GM19468 (cell line): ENCODE measurements at regions not wholly inside any gene's neighbourhood (a gene's known extent, or its start where the extent isn't known, plus 50 kb on each side); places are given as distances from the start of the nearest gene placed in this dataset.
A peak's percentile ranks its signal among the peaks of the same experiment; 100 is the strongest.

Source experiments
- ATAC-seq: cut with Tn5 transposase; IDR thresholded peaks from one replicate; pipeline ENCODE4 v1.9.1; 2021; ENCODE audit warnings: mild to moderate bottlenecking, moderate library complexity, moderate number of reproducible peaks; ENCODE audit not compliant: unreplicated experiment; ENCODE audit errors: extremely low read depth

DNA sequence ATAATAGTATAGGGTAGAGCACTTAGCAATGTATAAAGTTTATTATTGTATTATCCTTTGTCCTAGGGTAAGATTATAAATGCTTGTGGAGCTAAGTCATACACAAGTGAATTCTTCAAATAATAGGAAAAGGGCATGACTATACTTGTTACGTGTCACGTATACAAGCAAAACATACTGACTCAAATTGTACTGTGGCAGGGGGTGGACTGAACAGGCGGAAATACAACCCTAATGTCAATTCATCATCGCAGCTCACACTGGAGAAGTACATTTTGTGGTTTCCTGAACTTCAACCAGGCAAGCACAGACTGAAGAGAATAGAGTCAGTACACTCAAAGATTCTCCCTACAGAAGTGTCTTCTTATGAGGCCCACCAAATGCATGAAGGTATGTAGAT, 201.0 kb downstream of the MBD2 start:
- ATAC-seq: no peak

DNA sequence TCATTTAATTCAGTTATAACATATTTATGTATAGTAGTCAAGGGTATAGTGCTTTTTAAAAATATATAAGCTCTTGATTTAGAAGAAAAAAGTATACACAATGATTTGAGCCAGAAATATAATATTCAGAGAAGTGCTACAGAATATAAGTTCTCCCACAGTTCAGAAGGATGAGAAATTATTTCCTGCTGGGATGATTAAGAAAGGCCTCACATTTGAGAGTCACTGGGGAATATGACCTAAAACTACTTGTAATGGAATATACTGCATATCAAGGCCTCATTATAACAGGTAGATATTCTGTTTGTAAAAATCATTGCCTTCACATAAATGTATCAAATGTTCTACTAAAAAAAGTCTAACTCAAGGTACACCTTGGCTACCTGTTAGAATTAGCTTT, 203.5 kb downstream of the MBD2 start:
- ATAC-seq: no peak

DNA sequence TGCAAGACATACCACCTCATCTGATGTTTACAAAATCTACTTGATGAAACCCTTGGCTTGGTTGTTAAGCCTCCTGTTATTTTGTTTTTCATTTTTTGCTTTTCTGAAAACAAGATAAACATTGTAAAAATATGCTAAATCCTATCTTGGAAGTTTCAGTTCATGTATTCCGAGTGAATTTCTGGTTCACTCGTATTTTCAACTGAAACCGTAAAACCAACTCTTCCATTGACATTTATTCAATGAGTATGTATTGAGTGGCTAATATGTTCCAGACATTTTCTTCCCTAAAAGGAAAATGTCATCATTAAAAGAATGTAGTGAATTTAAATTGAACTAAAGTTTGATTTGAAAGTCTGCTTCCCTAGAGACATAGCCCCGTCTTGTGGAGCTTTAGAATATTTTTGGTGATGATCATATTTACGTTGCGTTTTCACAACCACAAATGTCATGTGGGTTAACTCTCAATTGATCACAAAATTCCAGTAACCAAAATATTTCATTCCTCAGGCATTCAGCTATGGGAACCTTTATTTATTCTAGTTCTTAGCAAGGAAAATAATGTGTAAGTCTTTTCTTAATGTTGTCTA, 204.2 kb downstream of the MBD2 start:
- no peak for ATAC-seq

DNA sequence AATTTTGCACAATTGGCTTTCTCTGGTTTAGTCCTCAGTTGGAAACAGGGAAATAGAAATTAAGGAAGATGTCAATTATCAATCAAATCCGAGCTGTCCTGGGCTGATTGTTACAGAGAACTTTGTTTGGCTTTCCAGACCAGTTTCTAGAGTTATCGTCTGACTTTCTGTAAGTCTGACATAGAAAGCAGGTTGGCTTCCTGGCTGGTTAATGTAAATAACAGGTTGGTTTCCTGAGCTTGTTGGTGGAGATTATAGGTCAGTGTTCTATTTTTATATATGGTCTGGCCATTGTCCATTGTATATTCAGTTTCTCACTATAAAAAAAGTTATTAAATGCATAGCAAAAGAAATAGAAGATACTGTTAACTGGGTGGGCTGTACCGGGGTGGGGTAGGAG, 204.8 kb downstream of the MBD2 start:
- no peak for ATAC-seq

DNA sequence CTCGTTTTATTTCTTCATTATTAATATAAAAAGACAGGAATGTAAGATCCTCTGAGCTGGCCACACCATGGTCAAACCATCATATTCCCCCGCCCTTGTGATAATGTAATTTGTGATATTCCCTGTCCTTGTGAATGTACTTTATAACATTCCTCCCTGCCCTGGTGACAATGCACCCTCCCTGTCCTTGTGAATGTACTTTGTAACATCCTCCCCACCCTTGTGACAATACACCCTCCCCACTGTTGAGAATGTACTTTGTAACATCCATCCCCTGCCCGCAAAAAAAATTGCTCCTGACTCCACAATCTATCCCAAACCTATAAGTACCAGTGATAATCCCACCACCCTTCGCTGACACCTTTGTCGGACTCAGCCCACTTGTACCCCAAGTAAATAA, 211.0 kb downstream of the MBD2 start:
- ATAC-seq: no peak

DNA sequence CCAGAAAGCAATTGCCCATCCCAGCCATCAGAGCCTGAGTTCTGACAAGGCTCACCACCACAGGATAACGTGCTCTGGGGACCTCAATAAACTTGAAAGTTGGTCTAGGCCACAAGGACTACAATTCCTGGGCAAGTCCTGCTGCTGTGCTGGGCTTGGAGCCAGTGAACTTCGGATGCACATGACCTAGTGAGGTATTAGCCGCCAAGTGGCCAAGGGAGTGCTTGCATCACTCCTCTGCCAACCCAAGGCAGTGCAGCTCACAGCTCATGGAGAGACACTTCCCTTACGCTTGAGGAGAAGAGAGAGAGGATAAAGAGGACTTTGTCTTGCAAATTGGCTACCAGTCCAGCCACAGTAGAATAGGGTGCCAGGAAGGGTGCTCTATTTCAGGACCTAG, 219.6 kb downstream of the MBD2 start:
- ATAC-seq: no peak

DNA sequence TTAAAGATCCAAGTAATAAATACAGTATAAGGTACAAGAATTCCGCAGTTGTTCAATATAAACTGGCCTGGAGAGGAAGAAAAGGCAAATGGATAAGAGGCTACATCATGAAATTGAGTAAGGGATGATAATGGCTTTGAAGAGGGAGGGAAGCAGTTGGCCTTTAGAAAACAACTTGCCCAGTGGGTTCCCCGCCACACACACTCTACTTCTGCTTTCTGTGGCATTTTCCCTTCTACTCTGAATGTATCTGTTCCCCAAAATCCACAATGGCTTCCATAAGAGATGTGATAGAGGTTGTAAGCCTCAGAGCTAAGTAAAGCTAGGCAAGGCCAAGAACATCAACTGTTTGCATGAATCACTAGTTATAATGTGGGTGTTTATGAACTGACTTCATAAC, 221.3 kb downstream of the MBD2 start:
- no peak for ATAC-seq

DNA sequence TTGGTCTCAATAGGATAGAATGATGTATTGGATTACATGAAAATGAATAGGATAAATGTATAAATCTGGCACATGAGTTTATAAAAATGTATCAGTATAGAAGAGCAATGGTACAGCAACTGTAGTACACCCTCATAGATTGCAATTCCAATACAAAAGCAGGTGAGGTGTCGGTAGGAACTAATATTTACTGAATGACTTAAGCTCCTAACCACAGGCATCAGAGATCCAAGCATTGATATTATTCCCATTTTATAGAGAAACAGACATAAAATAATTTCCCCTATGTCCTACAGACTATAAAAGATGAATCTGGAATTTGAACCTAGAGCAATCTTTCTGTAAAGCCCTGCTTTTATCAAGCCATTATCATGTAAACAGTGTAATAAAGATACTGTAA, 227.4 kb downstream of the MBD2 start:
- ATAC-seq: no peak

DNA sequence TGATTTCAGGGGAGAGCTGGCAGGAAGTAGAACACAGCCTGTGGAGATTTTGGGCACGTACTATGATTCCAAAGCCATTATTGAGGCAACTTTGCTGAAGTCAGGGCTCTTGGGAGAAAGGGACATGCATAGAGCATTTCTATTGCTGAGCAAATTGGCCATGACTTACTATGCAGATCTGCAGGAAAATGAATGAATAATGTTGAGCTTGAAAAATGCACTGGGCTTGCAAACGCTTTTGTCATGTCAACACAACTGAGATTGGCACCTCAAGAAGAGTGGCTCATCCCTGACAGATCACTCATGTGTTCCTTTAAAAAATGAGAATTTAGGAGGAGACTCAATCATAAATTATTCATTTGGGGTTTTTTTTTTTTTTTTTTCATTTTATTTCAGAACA, 230.5 kb downstream of the MBD2 start:
- ATAC-seq: no peak

DNA sequence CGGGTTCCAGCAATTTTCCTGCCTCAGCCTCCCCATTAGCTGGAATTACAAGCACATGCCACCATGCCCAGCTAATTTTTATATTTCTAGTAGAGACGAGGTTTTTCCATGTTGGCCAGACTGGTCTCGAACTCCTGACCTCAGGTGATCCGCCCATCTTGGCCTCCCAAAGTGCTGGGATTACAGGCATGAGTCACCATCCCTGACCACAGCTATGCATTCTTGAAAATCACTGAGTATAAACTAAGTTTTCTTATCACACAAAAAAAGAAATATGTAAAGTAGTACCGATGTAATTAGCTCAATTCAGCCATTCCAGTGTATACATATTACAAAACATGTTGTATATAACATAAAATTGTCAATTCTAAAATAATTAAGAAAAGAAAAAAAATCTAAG, 232.7 kb downstream of the MBD2 start:
- ATAC-seq: no peak

DNA sequence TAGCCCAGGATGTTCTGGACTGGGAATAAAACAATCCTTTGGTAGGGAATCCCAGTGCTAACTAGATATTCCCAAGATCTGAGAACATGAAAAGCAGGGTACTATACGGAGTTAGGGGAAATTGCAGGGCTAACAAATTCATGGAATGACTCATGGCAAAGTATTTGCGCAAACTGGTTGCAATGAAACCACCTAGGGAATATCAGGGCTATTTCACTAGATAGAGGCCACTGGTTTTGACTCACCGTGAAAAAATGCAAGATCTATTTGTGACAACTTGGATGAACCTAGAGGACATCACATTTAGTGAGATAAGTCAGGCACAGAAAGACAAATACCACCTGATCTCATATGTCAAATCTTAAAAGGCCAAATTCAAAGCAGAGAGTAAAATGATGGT, 233.3 kb downstream of the MBD2 start:
- no peak for ATAC-seq

DNA sequence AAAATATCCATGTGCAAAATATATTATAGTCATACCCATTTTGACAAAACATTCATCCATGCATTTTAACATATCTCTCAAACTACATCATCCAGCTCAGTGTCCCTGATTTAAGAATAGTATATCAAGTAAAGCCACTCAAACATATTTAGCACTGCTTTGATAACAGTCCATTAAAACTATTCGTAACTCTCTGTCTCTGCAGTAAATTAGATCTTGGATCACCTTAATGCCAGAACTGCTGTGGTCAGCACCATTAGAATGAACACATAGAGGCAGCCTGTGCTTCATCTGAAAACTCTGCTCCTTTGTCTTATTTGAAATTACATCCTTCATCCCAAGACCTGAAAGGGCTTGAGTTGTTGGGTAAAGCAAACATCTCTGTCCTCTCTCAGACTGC, 234.0 kb downstream of the MBD2 start:
- no peak for ATAC-seq

DNA sequence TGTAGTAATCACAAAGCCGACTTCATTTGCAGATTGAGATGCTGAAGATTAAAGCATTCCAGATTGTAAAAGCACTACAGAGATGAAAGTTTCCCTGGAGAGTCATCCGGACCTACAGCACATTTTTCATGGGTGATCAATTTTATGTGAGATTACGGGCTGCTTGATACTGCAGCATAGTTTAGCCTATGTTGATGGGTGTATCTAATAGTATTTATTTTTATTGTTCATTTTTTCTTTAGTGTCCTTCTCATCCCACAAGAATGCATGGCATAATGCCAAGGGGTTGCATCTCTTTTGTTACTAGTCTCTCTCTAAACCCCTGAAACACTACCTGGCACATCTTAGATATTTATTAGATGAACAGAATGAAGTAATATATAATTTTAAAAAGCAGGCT, 240.4 kb downstream of the MBD2 start:
- ATAC-seq: no peak

DNA sequence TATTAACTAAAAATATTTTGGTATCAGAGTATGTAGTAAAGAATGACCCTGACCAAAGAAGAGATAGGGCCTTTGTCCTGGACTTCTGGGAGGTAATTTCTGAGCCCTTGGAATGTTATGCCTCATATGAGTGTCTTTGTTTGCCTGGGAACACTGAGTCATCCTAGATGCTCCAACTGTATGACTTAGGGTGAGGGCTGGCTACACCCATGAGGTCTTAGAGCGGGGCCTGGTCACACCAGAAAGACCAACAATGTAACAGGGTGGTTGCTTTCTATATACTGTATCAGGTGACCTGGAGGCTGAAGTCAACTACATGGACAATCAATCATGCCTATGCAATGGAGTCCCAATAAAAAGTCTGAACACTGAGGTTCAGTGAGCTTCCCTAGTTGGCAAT, 253.1 kb downstream of the MBD2 start:
- no peak for ATAC-seq

DNA sequence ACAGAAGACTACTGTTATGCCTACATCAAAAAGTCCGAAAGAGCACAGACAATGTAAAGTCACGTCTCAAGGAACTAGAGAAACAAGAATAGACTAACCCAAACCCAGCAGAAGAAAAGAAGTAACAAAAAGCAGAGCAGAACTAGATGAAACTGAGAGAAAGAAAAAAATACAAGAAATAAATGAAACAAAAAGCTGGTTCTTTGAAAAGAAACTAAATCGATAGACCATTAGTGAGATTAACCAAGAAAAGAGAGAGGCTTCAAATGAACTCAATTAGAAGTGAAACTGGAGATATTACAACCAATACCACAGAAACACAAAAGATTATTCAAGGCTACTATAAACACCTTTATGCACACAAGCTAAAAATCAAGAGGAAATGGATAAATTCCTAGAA, 271.8 kb downstream of the MBD2 start:
- peak; percentile 40 for ATAC-seq

DNA sequence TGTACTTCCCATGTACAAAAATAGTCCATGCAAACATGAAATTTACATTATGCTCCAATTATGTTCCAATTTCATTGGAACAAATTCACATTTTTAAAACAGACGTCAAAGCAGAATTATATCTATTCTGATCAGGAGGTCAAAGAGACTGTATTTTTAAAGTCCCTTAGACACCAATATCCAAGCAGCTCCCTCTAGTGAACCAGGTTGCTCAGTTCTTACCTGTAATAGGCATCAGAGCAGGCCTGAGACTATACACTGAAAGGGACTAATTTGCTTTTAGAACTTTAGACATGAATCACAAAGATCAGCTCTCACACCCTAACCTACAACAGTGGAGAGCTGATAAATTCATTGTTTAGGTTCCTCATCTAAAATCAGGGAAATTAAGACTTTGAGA, 273.9 kb downstream of the MBD2 start:
- ATAC-seq: no peak

DNA sequence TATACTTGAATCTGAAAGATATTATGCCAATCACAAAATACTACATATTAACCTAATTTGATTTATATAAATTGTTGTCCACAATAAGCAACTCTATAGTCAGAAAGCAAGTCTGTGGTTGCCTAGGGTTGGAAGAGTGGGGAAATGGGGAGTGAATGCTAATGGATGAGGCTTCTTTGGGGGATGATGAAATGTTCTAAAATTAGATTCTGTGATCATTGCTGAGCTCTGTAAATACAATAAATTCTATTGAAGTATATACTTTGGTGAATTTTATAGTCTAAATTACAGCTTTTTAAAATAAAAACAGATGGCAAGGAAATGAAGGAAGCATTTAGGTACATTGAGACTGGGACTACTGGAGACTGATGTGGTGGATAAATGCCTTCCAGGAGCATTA, 275.5 kb downstream of the MBD2 start:
- no peak for ATAC-seq

DNA sequence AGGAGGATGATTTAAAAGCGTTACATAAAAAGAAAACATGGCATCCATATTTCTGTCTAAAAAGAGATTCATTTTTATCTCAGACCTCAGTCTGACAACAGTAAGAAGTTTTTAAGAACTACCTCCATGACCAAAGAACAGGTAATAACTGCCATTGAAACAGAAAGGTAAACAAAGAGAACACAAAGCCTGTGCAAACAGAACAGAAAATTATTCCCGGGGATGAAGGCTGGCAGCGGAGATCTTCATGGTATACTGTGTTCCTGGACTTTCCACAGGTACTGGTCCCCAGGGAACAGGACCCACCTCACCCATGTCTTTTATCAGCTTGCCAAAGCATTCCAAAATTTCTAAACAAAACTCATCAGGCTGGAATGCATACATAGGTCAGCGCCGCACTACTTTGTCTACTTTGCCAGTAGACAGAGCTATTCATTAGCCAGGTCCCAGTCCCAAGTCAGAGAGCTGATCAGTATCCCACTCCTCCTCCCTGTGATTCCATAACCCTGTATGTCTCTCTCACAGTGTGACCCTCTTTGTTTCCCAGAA, 277.3 kb downstream of the MBD2 start:
- no peak for ATAC-seq

DNA sequence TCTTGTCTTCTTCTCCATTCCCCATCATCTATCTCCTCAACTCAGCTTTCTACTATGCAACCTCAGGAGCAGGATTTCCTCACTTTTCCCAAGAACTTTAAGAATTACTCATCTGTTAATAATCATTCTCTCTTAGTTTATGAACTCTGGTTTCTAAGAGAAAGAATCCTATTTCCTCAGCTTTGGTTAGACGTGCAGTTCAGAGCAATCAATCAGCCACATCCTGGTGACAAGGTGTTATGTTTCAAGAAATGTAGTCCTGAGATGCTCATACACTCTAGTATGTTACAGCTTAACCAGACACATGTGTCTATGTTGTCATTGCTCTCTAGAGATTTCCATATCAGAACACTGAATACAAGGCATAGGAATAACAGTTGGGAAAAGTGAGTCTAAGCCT, 277.9 kb downstream of the MBD2 start:
- no peak for ATAC-seq

DNA sequence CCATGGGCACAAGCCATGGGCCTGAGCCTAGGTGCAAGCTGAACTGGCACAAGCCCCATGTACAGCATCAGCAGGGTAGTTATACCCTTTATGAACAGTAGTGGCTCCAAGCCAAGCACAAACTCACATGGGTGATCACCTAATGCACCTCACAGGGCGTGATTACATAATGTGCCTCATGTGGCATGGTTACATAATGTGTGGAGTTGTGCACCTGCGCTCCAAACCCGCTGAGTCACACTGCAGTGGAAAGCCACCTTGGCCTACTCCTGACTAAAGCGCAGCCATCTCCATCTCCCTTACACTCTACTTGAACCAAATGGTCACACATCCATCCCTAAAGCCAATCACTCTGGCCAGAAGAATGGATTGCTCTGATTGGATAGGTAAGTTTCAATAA, 279.7 kb downstream of the MBD2 start:
- ATAC-seq: no peak

DNA sequence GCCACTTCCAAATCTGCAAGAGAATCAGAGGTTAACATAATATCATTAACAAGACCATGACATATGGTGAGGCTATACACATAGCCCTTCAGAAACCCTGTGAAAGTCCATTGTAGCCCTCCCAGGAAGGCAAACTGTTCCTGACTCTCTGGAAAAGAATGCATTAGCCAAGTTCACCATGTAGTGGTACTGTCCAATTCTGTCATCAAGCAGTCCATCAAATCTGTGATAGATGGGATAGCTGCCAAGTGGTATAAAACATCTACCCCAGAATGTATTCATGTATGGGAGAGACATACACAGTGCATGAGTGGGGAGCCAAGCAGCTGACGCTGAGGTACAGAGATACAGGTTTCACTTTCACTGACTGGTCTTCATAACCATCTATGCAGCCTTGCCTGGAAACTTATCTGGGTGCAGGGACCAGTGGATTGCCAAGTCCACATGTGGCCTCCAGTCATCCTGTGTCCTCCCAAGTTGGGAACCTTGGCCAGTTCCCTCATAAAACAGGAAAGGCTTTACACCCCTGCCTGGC, 281.1 kb downstream of the MBD2 start:
- ATAC-seq: no peak

DNA sequence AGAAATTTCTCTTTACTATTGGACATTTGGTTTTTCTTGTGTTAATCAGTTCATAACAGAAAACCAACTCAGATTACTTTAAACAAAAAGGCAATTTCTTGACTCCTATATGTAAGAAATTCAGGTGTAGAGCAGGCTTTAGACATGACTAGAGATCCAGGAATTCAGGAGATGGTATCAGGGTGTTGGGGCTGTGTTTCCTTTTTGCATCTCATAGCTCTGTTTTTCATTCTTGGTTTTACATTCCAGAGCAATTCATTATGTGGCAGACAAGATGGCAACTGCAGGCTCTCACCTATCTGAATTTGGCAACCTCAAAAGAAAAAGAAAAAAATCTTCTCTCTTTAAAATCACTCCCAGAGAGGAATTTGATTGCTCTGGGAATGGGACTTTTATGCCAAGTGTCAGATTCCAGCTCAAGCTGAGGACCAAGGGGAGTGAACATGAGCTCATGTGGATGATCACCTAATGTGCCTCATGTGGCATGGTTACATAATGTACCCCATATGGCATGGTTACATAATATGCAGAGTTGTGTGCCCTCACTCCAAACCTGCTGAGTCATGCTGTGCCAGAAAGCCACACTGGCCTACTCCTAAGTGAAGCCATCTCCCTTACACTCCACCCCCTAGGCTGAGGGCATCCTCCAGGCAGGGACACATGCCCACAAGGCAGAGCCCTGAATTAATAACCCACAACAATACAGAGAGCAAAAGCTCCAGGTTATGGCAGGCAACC, 282.7 kb downstream of the MBD2 start:
- no peak for ATAC-seq
